ENCODE measurements at regions not wholly inside any gene's neighbourhood (a gene's known extent, or its start where the extent isn't known, plus 50 kb on each side); places are given as distances from the start of the nearest gene placed in this dataset.

- TF ChIP-seq, protein P1, sequence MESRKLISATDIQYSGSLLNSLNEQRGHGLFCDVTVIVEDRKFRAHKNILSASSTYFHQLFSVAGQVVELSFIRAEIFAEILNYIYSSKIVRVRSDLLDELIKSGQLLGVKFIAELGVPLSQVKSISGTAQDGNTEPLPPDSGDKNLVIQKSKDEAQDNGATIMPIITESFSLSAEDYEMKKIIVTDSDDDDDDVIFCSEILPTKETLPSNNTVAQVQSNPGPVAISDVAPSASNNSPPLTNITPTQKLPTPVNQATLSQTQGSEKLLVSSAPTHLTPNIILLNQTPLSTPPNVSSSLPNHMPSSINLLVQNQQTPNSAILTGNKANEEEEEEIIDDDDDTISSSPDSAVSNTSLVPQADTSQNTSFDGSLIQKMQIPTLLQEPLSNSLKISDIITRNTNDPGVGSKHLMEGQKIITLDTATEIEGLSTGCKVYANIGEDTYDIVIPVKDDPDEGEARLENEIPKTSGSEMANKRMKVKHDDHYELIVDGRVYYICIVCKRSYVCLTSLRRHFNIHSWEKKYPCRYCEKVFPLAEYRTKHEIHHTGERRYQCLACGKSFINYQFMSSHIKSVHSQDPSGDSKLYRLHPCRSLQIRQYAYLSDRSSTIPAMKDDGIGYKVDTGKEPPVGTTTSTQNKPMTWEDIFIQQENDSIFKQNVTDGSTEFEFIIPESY (IDR thresholded peaks at IDR 0.05; ENCODE audit: borderline replicate concordance, low read depth): no peak
- TF ChIP-seq TAF1 (IDR thresholded peaks at IDR 0.05; ENCODE audit: borderline replicate concordance, low read depth, low read length) (no peak), USF1 (IDR thresholded peaks at IDR 0.05; ENCODE audit: borderline replicate concordance, low read depth) (no peak)
Measured at GRCh38 chr10:29740981-29741545, 106.3 kb upstream of the SVIL start (continued).

GRCh38 chr10:29738341-29738740, 103.6 kb upstream of the SVIL start:
- no peak for DNase-seq
- Histone ChIP-seq H3K9me3 (no peaks in the 10 kb centered on the region), H3K27me3 (ENCODE audit: insufficient read depth) (no peaks in the 10 kb centered on the region), H3K79me2 (ENCODE audit: insufficient read depth) (peaks cover 25% of the 10 kb centered on the region), H3F3A (replicated peaks; ENCODE audit: insufficient read depth) (peaks cover 8% of the 10 kb centered on the region), H2AFZ (ENCODE audit: low read depth) (no peak overlapping the region), H3K36me3 (replicated peaks in 1 of 2; ENCODE audit: control insufficient read depth in 1 of 2, insufficient read depth in 2 of 2, low read length in 1 of 2) (peaks cover 0 to 6% of the 10 kb centered on the region in 2 experiments), H3K4me1 (ENCODE audit: control insufficient read depth in 1 of 2, insufficient read depth in 2 of 2, low read depth in 1 of 2, low read length in 1 of 2) (peaks cover 5 to 15% of the 10 kb centered on the region in 2 experiments; a peak in 1 of 4 replicates), H3K9me2 (no peaks in the 10 kb centered on the region), H3K4me3 (ENCODE audit: low read depth in 2 of 2, low read length in 1 of 2) (no peak overlapping the region), H3K27ac (ENCODE audit: low read depth in 2 of 2, low read length in 1 of 2) (no peak overlapping the region), H3K4me2 (no peak overlapping the region), H4K20me1 (ENCODE audit: insufficient read depth) (peaks cover 9% of the 10 kb centered on the region; the same call in 1 of the 2 replicates), H3K9ac (no peak overlapping the region)
- POLR2A ChIA-PET: no interaction called here
- CTCF ChIA-PET: interaction anchor here (1.1 kb wide), 1 partner anchor 76 kb away, joined by 3 read pairs; no protein-coding TSS in a partner anchor
- WGBS (ENCODE audit: low lambda C conversion rate): 98% methylated on average over 11 of the region's 11 CpGs
- TF ChIP-seq GABPA (IDR thresholded peaks at IDR 0.05; ENCODE audit: low read depth): no peak
- TF ChIP-seq NFIC (IDR thresholded peaks at IDR 0.05; ENCODE audit: borderline replicate concordance): no peak
- TF ChIP-seq, protein P2, sequence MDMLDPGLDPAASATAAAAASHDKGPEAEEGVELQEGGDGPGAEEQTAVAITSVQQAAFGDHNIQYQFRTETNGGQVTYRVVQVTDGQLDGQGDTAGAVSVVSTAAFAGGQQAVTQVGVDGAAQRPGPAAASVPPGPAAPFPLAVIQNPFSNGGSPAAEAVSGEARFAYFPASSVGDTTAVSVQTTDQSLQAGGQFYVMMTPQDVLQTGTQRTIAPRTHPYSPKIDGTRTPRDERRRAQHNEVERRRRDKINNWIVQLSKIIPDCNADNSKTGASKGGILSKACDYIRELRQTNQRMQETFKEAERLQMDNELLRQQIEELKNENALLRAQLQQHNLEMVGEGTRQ (IDR thresholded peaks at IDR 0.05; ENCODE audit: borderline replicate concordance, low read depth, low read length): no peak
- no peak for TF ChIP-seq EP300 (IDR thresholded peaks at IDR 0.05; ENCODE audit: borderline replicate concordance in 1 of 2, low read depth in 1 of 2, low read length in 1 of 2)
- TF ChIP-seq, protein P3, sequence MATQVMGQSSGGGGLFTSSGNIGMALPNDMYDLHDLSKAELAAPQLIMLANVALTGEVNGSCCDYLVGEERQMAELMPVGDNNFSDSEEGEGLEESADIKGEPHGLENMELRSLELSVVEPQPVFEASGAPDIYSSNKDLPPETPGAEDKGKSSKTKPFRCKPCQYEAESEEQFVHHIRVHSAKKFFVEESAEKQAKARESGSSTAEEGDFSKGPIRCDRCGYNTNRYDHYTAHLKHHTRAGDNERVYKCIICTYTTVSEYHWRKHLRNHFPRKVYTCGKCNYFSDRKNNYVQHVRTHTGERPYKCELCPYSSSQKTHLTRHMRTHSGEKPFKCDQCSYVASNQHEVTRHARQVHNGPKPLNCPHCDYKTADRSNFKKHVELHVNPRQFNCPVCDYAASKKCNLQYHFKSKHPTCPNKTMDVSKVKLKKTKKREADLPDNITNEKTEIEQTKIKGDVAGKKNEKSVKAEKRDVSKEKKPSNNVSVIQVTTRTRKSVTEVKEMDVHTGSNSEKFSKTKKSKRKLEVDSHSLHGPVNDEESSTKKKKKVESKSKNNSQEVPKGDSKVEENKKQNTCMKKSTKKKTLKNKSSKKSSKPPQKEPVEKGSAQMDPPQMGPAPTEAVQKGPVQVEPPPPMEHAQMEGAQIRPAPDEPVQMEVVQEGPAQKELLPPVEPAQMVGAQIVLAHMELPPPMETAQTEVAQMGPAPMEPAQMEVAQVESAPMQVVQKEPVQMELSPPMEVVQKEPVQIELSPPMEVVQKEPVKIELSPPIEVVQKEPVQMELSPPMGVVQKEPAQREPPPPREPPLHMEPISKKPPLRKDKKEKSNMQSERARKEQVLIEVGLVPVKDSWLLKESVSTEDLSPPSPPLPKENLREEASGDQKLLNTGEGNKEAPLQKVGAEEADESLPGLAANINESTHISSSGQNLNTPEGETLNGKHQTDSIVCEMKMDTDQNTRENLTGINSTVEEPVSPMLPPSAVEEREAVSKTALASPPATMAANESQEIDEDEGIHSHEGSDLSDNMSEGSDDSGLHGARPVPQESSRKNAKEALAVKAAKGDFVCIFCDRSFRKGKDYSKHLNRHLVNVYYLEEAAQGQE (IDR thresholded peaks at IDR 0.05; ENCODE audit: low read depth, low read length): no peak
- TF ChIP-seq MEF2A (IDR thresholded peaks at IDR 0.05; ENCODE audit: borderline replicate concordance, low read depth): no peak
- TF ChIP-seq FOSL2 (IDR thresholded peaks at IDR 0.05; ENCODE audit: borderline replicate concordance, low read depth): no peak
- TF ChIP-seq FOXJ3 (CRISPR knock-in tag; IDR thresholded peaks at IDR 0.05): no peak
- no peak for TF ChIP-seq POLR2AphosphoS5 (IDR thresholded peaks at IDR 0.05; ENCODE audit: low read depth, low read length)
- no peak for TF ChIP-seq EZH2phosphoT487 (IDR thresholded peaks at IDR 0.05; ENCODE audit: borderline replicate concordance, low read depth)
- TF ChIP-seq, protein P4, sequence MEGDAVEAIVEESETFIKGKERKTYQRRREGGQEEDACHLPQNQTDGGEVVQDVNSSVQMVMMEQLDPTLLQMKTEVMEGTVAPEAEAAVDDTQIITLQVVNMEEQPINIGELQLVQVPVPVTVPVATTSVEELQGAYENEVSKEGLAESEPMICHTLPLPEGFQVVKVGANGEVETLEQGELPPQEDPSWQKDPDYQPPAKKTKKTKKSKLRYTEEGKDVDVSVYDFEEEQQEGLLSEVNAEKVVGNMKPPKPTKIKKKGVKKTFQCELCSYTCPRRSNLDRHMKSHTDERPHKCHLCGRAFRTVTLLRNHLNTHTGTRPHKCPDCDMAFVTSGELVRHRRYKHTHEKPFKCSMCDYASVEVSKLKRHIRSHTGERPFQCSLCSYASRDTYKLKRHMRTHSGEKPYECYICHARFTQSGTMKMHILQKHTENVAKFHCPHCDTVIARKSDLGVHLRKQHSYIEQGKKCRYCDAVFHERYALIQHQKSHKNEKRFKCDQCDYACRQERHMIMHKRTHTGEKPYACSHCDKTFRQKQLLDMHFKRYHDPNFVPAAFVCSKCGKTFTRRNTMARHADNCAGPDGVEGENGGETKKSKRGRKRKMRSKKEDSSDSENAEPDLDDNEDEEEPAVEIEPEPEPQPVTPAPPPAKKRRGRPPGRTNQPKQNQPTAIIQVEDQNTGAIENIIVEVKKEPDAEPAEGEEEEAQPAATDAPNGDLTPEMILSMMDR (IDR thresholded peaks at IDR 0.05): no peak
- TF ChIP-seq RFX5 (IDR thresholded peaks at IDR 0.05; ENCODE audit: low read length): no peak
- TF ChIP-seq YY1 (IDR thresholded peaks at IDR 0.05; ENCODE audit: low read depth): no peak
- TF ChIP-seq ELF1 (IDR thresholded peaks at IDR 0.05): no peak
- no peak for TF ChIP-seq NRF1 (IDR thresholded peaks at IDR 0.05; ENCODE audit: low read depth, low read length)
- TF ChIP-seq RAD21 (IDR thresholded peaks at IDR 0.05; ENCODE audit: low read length): no peak
- no peak for TF ChIP-seq SMC3 (IDR thresholded peaks at IDR 0.05; ENCODE audit: low read depth, low read length)
- TF ChIP-seq, protein P1 (IDR thresholded peaks at IDR 0.05; ENCODE audit: borderline replicate concordance, low read depth): no peak

All from SK-N-SH (cell line).